Subcutaneous abdominal adipose tissue (tissue), 5 donors: ENCODE measurements at regions not wholly inside any gene's neighbourhood (a gene's known extent, or its start where the extent isn't known, plus 50 kb on each side); places are given as distances from the start of the nearest gene placed in this dataset.

Experiments
- H3K27ac ChIP-seq: one replicate; pipeline ENCODE4 v1.7.0; 2013; ENCODE audit warnings: low read depth, mild to moderate bottlenecking, inconsistent platforms, low read length, moderate library complexity
- H3K27me3 ChIP-seq, 5 donors: one replicate each; pipeline ENCODE4 v1.7.0; 2013; ENCODE audit warnings: low read length in 5 of 5, inconsistent platforms in 1 of 5; ENCODE audit not compliant: control insufficient read depth in 5 of 5, insufficient read depth in 4 of 5
- H3K36me3 ChIP-seq, 5 donors: one replicate each; pipeline ENCODE4 v1.7.0; 2013; ENCODE audit warnings: low read length in 5 of 5; ENCODE audit not compliant: control insufficient read depth in 5 of 5, insufficient read depth in 5 of 5
- H3K4me1 ChIP-seq, 5 donors: one replicate each; pipeline ENCODE4 v1.7.0; 2013; ENCODE audit warnings: low read length in 5 of 5, mild to moderate bottlenecking in 3 of 5, moderate library complexity in 1 of 5; ENCODE audit not compliant: control insufficient read depth in 5 of 5, insufficient read depth in 5 of 5
- H3K4me3 ChIP-seq, 5 donors: one replicate each; pipeline ENCODE4 v1.7.0; 2013; ENCODE audit warnings: low read length in 5 of 5, low read depth in 1 of 5
- H3K9ac ChIP-seq, 5 donors: one replicate each; pipeline ENCODE4 v1.7.0; 2013; ENCODE audit warnings: low read length in 5 of 5, mild to moderate bottlenecking in 4 of 5, moderate library complexity in 3 of 5
- H3K9me3 ChIP-seq, 5 donors: one replicate each; pipeline ENCODE4 v1.7.0; 2013; ENCODE audit warnings: low read length in 5 of 5; ENCODE audit not compliant: control insufficient read depth in 5 of 5
- donor health status: healthy.
- donor health status: healthy.
- donor health status: healthy.
- donor health status: healthy.
- donor health status: healthy.

DNA sequence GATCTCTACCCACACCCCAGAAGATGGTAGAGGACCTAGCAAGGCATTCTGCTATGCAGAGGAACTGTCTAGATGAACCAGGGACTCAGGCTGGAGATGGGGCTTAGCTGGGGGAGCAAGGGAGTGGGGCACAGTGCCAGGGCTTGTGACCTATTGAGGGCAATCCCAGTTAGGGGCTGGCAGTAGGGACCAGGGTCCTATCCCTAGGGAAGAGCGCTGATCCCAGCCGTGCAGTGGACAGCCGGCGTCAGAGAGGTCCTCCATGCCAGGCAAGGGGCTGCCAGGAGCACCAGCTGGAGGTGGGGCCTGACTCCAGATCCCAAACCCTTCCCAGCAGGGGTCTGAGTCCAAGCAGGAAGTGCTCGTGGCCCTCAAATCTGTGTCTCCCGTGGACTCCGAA lies 52.7 kb upstream of the NEURL1B start:
- Histone ChIP-seq H3K4me3 (no peak overlapping the region), H3K36me3 (no peaks in the 10 kb centered on the region), H3K27me3 (peaks cover 0 to 14% (median 3%) of the 10 kb centered on the region in 5 donors), H3K9me3 (no peaks in the 10 kb centered on the region), H3K9ac (no peak overlapping the region), H3K4me1 (peaks cover 0 to 29% (median 14%) of the 10 kb centered on the region in 5 donors), H3K27ac (no peak overlapping the region)

DNA sequence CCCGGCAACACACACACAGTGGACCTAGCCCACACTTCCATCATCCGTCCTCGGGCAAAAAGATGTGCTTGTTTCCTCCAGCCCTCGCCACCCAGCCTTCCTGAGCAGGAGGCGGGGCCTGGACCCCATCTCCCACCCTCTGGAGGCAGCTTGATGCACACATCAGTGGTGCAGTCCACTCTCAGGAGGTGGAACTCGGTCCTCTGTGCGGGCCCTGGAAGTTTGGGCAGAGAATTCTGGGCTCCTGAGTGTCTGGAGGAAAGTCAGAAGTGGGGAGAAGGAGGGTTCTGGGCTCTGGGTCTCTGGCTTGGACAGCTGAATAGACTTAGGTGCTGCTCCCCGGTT lies 54.0 kb upstream of the NEURL1B start:
- H3K27ac ChIP-seq, result no peak overlapping the region
- no peak overlapping the region for H3K9ac ChIP-seq
- H3K4me1 ChIP-seq, result peaks cover 0 to 39% (median 17%) of the 10 kb centered on the region in 5 donors
- no peak overlapping the region for H3K4me3 ChIP-seq
- H3K9me3 ChIP-seq, result no peaks in the 10 kb centered on the region
- no peaks in the 10 kb centered on the region for H3K36me3 ChIP-seq
- peaks cover 0 to 16% (median 6%) of the 10 kb centered on the region in 5 donors for H3K27me3 ChIP-seq

DNA sequence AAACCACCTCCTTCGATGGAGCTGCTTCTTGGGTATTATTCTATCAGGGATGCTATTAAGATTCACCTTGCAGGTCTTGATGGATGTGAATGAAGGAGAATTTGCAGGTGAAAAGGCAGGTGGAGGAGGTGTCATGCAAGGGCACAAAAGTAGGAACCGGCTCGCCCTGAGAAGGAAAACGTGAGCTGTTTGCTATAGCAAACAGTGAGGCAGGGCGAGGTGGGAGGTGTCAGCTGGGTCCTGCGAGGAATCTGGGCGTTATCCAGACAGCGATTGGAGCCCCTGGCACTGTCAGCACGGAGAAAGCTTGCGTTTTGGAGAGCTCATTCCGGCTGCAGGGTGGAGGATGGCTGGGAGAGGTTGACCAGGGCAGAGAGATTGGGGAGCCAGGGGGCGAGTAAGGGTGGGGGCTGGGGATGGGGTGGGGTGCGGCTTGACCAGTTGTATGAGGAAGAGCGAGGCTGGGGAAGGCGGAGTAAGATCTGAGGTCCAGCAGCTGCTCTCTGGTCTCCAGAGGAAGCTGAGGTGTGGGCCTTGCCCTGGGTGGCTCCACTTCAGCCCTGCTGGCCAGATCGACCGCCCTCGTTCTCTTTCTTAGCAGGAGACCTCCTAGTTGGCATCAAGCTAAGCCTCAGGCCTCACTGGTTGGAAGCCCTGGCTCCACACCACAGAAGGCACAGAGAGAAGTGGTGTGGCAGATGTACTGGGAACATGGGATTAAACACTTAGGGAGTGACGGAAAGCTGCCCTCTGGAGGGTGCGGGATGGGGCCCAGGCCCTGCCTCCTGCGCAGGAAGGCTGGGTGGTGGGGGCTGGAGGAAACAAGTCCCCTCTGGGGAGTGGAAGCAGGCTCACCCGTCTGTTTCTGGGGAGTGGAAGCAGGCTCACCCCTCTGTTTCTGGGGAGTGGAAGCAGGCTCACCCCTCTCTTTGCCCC lies 54.7 kb upstream of the NEURL1B start:
- H3K4me1 ChIP-seq, result peaks cover 0 to 39% (median 17%) of the 10 kb centered on the region in 5 donors
- H3K36me3 ChIP-seq, result no peaks in the 10 kb centered on the region
- no peak overlapping the region for H3K27ac ChIP-seq
- H3K4me3 ChIP-seq, result no peak overlapping the region
- no peak overlapping the region for H3K9ac ChIP-seq
- H3K27me3 ChIP-seq, result peaks cover 0 to 16% (median 6%) of the 10 kb centered on the region in 5 donors
- no peaks in the 10 kb centered on the region for H3K9me3 ChIP-seq

DNA sequence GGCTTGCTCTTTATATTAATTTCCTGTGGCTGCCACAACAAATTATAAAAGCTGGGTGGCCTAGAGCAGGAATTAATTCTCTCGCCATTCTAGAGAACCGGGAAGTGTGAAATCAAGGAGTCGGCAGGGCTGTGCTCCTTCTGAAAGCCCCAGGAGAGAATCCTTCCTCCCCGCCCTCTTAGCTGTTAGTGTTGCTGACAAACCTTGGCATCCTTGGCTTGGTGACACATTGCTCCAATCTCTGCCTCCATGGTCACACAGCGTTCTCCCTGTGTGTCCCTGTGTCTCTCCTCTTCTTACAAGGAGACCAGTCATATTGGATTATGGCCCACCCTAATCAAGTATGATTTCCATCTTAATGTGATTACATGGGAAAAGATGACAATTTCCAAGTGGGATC lies 55.9 kb upstream of the NEURL1B start:
- H3K27me3 ChIP-seq, result peaks cover 0 to 16% (median 6%) of the 10 kb centered on the region in 5 donors
- H3K27ac ChIP-seq, result peak overlapping the region; percentile 81
- peaks cover 0 to 46% (median 17%) of the 10 kb centered on the region in 5 donors for H3K4me1 ChIP-seq
- H3K36me3 ChIP-seq, result no peaks in the 10 kb centered on the region
- H3K4me3 ChIP-seq, result no peak overlapping the region
- H3K9ac ChIP-seq, result peak overlapping the region in 1 of 5 donors; percentile 68
- no peaks in the 10 kb centered on the region for H3K9me3 ChIP-seq

DNA sequence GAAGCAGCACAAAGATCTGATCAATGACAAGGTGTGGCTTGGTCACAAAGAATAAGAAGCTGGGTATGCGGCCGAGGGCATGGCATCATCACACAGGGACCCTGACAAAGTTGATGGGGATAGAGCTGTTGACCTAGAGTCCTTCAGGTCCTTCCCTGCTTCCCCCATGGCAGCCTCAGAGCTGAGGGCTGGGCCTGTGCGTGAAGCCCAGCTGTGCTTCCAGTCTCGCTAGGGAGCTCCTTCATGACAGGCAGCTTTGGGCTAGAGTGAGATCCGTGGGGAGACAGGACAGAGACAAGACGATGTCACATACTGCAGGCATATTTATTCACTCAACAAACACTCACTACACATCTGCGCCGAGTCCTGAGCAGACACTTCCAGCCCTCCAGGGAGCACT lies 56.4 kb upstream of the NEURL1B start:
- no peaks in the 10 kb centered on the region for H3K36me3 ChIP-seq
- H3K9ac ChIP-seq, result peak overlapping the region in 2 of 5 donors; percentile 26 to 68
- H3K4me3 ChIP-seq, result no peak overlapping the region
- H3K9me3 ChIP-seq, result no peaks in the 10 kb centered on the region
- H3K4me1 ChIP-seq, result peaks cover 0 to 49% (median 17%) of the 10 kb centered on the region in 5 donors
- peaks cover 0 to 16% (median 6%) of the 10 kb centered on the region in 5 donors for H3K27me3 ChIP-seq
- peak overlapping the region; percentile 81 for H3K27ac ChIP-seq

DNA sequence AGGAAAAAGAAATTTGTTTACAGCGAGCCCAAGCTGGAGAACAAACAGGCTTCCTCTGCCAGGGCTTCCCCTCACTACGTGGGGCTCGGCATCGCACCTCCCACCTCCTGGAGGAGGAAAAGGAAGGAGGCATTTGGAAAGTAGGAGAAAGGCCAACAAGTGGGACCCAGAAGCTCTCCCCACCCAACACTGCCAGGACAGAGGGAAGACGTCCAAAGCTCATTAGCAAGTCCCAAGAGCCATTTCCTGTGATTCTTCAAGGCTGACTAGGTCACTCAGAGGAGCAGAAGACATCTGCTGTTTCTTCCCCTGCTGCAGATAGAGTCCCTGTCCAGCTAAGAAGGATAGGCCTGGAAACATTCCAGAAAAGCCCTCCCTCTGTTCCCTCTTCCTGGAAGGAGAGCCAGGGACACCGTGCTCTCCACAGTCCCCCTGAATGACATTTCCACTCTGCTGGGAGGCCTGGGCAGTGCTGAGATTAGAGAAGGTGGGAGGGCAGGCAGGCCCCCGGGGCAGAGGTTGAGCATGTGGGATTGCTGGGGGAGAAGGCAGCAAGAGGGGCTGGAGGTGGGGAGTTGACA lies 57.0 kb upstream of the NEURL1B start:
- Histone ChIP-seq H3K4me1 (peaks cover 0 to 49% (median 17%) of the 10 kb centered on the region in 5 donors), H3K27ac (peak overlapping the region; percentile 85), H3K36me3 (no peaks in the 10 kb centered on the region), H3K27me3 (peaks cover 0 to 16% (median 6%) of the 10 kb centered on the region in 5 donors), H3K4me3 (no peak overlapping the region), H3K9ac (peak overlapping the region in 1 of 5 donors; percentile 68), H3K9me3 (no peaks in the 10 kb centered on the region)

DNA sequence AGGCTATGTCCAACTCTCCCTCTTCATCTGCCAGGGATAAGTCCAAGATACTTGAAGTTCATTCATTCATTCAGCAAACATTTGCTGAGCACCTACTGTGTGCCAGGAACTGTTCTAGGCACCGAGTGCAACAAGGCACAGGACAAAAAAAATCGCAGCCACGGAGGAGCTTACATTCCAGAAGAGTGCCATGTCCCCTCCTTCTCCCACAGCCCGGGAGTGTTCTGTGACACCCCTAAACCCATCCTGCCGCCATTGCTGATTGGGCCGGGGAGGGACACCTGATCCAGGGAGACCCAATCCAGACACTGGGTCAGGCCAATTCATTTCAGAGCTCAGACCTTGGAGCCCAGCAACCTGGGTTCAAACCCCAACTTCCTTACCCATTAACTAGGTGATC lies 58.1 kb upstream of the NEURL1B start:
- Histone ChIP-seq H3K4me3 (no peak overlapping the region), H3K27me3 (peaks cover 0 to 16% (median 6%) of the 10 kb centered on the region in 5 donors), H3K9ac (peak overlapping the region in 1 of 5 donors; percentile 25), H3K4me1 (peaks cover 0 to 49% (median 17%) of the 10 kb centered on the region in 5 donors), H3K27ac (peak overlapping the region; percentile 85), H3K9me3 (no peaks in the 10 kb centered on the region), H3K36me3 (no peaks in the 10 kb centered on the region)

DNA sequence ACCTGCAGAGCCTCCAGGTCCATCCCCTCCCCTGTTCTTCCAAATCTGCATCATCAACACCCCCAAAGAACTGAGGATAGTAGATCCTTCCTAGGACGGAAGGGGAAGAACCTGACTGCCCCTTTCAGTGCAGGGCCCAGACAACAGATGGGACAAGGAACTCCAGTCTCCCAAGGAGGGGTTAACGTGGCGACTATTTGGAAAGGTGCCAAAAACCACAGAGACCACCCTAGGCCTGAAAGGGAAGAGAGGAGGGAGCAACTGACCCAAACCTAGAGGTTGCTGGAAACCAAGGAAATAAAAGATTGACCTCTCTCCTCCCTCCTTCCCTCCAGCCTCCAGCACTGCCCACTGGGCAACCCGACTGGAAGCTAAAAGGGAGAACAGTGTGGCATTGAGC lies 59.7 kb upstream of the NEURL1B start:
- H3K4me1 ChIP-seq, result peaks cover 0 to 54% (median 17%) of the 10 kb centered on the region in 5 donors
- H3K27ac ChIP-seq, result no peak overlapping the region
- H3K36me3 ChIP-seq, result no peaks in the 10 kb centered on the region
- H3K9me3 ChIP-seq, result no peaks in the 10 kb centered on the region
- peaks cover 0 to 13% (median 6%) of the 10 kb centered on the region in 5 donors for H3K27me3 ChIP-seq
- H3K9ac ChIP-seq, result no peak overlapping the region
- H3K4me3 ChIP-seq, result no peak overlapping the region

DNA sequence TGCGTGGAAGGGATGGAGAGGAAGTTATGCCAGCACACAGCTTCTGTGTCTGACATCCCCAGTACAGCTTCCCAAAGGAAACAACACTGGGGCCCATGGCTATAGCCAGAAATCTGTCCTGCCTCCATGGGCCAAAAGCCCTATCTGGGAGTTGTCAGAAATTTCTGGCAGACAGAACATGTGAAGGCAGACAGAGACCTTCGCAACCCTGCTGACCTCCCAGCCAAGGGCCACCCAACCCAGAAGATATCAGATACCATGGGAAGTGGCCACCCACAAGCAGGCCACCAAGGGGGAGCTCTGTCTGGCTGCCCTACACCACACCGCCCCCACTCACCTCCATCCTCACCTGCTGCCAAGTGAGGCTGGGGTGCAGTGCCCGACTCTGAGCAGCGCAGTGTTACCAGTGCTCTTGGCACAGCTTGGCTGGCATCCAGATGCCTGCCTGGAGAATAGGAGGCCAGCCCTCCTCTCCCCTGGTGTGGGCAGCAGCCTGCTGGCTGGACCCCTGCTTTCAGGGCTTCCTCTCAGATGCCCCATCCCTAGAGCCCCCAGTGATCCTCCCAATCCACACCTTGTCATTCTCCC lies 61.6 kb upstream of the NEURL1B start:
- no peaks in the 10 kb centered on the region for H3K36me3 ChIP-seq
- peaks cover 0 to 10% (median 6%) of the 10 kb centered on the region in 5 donors for H3K27me3 ChIP-seq
- H3K9ac ChIP-seq, result no peak overlapping the region
- H3K4me3 ChIP-seq, result no peak overlapping the region
- H3K9me3 ChIP-seq, result no peaks in the 10 kb centered on the region
- H3K4me1 ChIP-seq, result peaks cover 0 to 54% (median 9%) of the 10 kb centered on the region in 5 donors
- no peak overlapping the region for H3K27ac ChIP-seq
